ENCODE measurements at regions not wholly inside any gene's neighbourhood (a gene's known extent, or its start where the extent isn't known, plus 50 kb on each side); places are given as distances from the start of the nearest gene placed in this dataset.
"Not testable (repeated sequence)": the region's sequence is repeated elsewhere in the genome, so short reads cannot be mapped to it uniquely, and the experiment has no call there.

GRCh38 chr7:66503036-66503370 is 125.7 kb upstream of the KCTD7 start:
- WGBS, 2 donors, result 63 to 79% methylated on average over 5 to 8 of the region's 13 CpGs
- no peaks in the 10 kb centered on the region for H3K27me3 ChIP-seq
- intact Hi-C loops (cut with DNase I), result no loop called here

GRCh38 chr7:66503551-66504031 is 125.1 kb upstream of the KCTD7 start:
- no peak for DNase-seq
- Histone ChIP-seq H3K36me3 (no peaks in the 10 kb centered on the region), H3K4me1 (peaks cover 0 to 3% of the 10 kb centered on the region in 2 donors), H3K27me3 (no peaks in the 10 kb centered on the region), H3K4me3 (replicated peaks in 1 of 3) (no peak overlapping the region), H3K9me3 (no peaks in the 10 kb centered on the region), H3K27ac (no peak overlapping the region)
- TF ChIP-seq CTCF (IDR thresholded peaks at IDR 0.05), result no peak
- 86 to 90% methylated on average over 12 to 14 of the region's 19 CpGs for WGBS, 2 donors
- intact Hi-C loops (cut with DNase I), result no loop called here

More at GRCh38 chr7:66503036-66503370, 125.7 kb upstream of the KCTD7 start:
- Histone ChIP-seq H3K9me3 (no peaks in the 10 kb centered on the region), H3K36me3 (no peaks in the 10 kb centered on the region), H3K27ac (no peak overlapping the region), H3K4me3 (replicated peaks in 1 of 3) (no peak overlapping the region), H3K4me1 (peaks cover 0 to 3% of the 10 kb centered on the region in 2 donors)
- TF ChIP-seq POLR2A (IDR thresholded peaks at IDR 0.05), result no peak
- no peak for TF ChIP-seq CTCF (IDR thresholded peaks at IDR 0.05)
- DNase-seq, result no peak

- H3K27ac ChIP-seq, result no peak overlapping the region
- intact Hi-C loops (cut with DNase I), result no loop called here
- peaks cover 0 to 3% of the 10 kb centered on the region in 2 donors for H3K4me1 ChIP-seq
- WGBS, 2 donors, result 71 to 80% methylated on average over 5 to 7 of the region's 10 CpGs
- no peak for TF ChIP-seq POLR2A (IDR thresholded peaks at IDR 0.05)
- TF ChIP-seq CTCF (IDR thresholded peaks at IDR 0.05), result no peak
- H3K36me3 ChIP-seq, result no peaks in the 10 kb centered on the region
- no peak overlapping the region for H3K4me3 ChIP-seq (replicated peaks in 1 of 3)
- H3K9me3 ChIP-seq, result no peaks in the 10 kb centered on the region
- no peak for DNase-seq
- H3K27me3 ChIP-seq, result no peaks in the 10 kb centered on the region
These were observed 124.5 kb upstream of the KCTD7 start for GRCh38 chr7:66504131-66504530.

- WGBS, 2 donors, result 91 to 96% methylated on average over 30 of the region's 30 CpGs
- intact Hi-C loops (cut with DNase I), result no loop called here
- Histone ChIP-seq H3K27ac (no peak overlapping the region), H3K4me1 (peaks cover 0 to 3% of the 10 kb centered on the region in 2 donors), H3K36me3 (no peaks in the 10 kb centered on the region), H3K27me3 (no peaks in the 10 kb centered on the region), H3K9me3 (no peaks in the 10 kb centered on the region), H3K4me3 (replicated peaks in 1 of 3) (no peak overlapping the region)
- DNase-seq, result no peak
- TF ChIP-seq POLR2A (IDR thresholded peaks at IDR 0.05) (no peak), CTCF (IDR thresholded peaks at IDR 0.05) (no peak)
These were observed 123.7 kb upstream of the KCTD7 start for GRCh38 chr7:66505009-66505408.

GRCh38 chr7:66505531-66506451 is 122.9 kb upstream of the KCTD7 start:
- Histone ChIP-seq H3K4me3 (replicated peaks in 1 of 3) (peak overlapping the region in 1 of 3 donors; percentile 19), H3K27ac (no peak overlapping the region), H3K27me3 (no peaks in the 10 kb centered on the region), H3K9me3 (no peaks in the 10 kb centered on the region), H3K4me1 (peaks cover 0 to 3% of the 10 kb centered on the region in 2 donors), H3K36me3 (no peaks in the 10 kb centered on the region)
- peak; percentile 14 to 28 for DNase-seq
- TF ChIP-seq CTCF (IDR thresholded peaks at IDR 0.05) (no peak), POLR2A (IDR thresholded peaks at IDR 0.05) (no peak)
- 77% methylated on average over 47 to 49 of the region's 86 CpGs for WGBS, 2 donors
- intact Hi-C loops (cut with DNase I), result no loop called here

GRCh38 chr7:66506703-66507102 is 122.0 kb upstream of the KCTD7 start:
- H3K36me3 ChIP-seq; DNase-seq; H3K9me3 ChIP-seq; H3K27me3 ChIP-seq; H3K27ac ChIP-seq; H3K4me1 ChIP-seq; H3K4me3 ChIP-seq (replicated peaks in 1 of 3); intact Hi-C loops (cut with DNase I): not testable (repeated sequence)
- whole genome bisulfite sequencing, 2 donors, result 64 to 74% methylated on average over 10 of the region's 10 CpGs
